HG02678 (cell line): ENCODE measurements at regions not wholly inside any gene's neighbourhood (a gene's known extent, or its start where the extent isn't known, plus 50 kb on each side); places are given as distances from the start of the nearest gene placed in this dataset.

Experiments used
- ATAC-seq: cut with Tn5 transposase; IDR thresholded peaks from one replicate; pipeline ENCODE4 v1.9.1; 2021; ENCODE audit warnings: mild to moderate bottlenecking, moderate library complexity; ENCODE audit not compliant: unreplicated experiment

GRCh38 chr4:41865306-41865980 is 69.8 kb upstream of the TMEM33 start:
- ATAC-seq = no peak

GRCh38 chr4:41859087-41859486 is 76.1 kb upstream of the TMEM33 start:
- ATAC-seq = no peak

- ATAC-seq = no peak
Observed at GRCh38 chr4:41857226-41857641, 78.0 kb upstream of the TMEM33 start.

GRCh38 chr4:41856797-41857196 is 78.4 kb upstream of the TMEM33 start:
- ATAC-seq = no peak

- no peak for ATAC-seq
Observed at GRCh38 chr4:41853973-41854372, 81.3 kb upstream of the TMEM33 start.

GRCh38 chr4:41852229-41852628 is 83.0 kb upstream of the TMEM33 start:
- no peak for ATAC-seq

GRCh38 chr4:41851621-41852020 is 83.6 kb upstream of the TMEM33 start:
- ATAC-seq = no peak

GRCh38 chr4:41844327-41844726 is 90.9 kb upstream of the TMEM33 start:
- no peak for ATAC-seq

- no peak for ATAC-seq
Observed at GRCh38 chr4:41839916-41840854, 91.7 kb upstream of the PHOX2B start.

GRCh38 chr4:41838590-41838989 is 90.1 kb upstream of the PHOX2B start:
- ATAC-seq = no peak

GRCh38 chr4:41835321-41835995 is 86.9 kb upstream of the PHOX2B start:
- no peak for ATAC-seq

- ATAC-seq = no peak
Observed at GRCh38 chr4:41832961-41833360, 84.4 kb upstream of the PHOX2B start.

GRCh38 chr4:41822325-41822724 is 73.8 kb upstream of the PHOX2B start:
- ATAC-seq = no peak

- no peak for ATAC-seq
Observed at GRCh38 chr4:41820473-41820872, 71.9 kb upstream of the PHOX2B start.

GRCh38 chr4:41819621-41820020 is 71.1 kb upstream of the PHOX2B start:
- ATAC-seq = no peak

- no peak for ATAC-seq
Observed at GRCh38 chr4:41815473-41815872, 66.9 kb upstream of the PHOX2B start.

GRCh38 chr4:41814565-41814964 is 66.0 kb upstream of the PHOX2B start:
- no peak for ATAC-seq

- no peak for ATAC-seq
Observed at GRCh38 chr4:41806807-41807206, 58.3 kb upstream of the PHOX2B start.

GRCh38 chr4:41802590-41802989 is 54.1 kb upstream of the PHOX2B start:
- ATAC-seq = no peak

- no peak for ATAC-seq
Observed at GRCh38 chr4:41799126-41799525, 50.6 kb upstream of the PHOX2B start.
